B cell (primary cell): ENCODE measurements at regions not wholly inside any gene's neighbourhood (a gene's known extent, or its start where the extent isn't known, plus 50 kb on each side); places are given as distances from the start of the nearest gene placed in this dataset.

Experiments
- ATAC-seq: fragments of 200-7000 bp; cut with Tn5 transposase; one replicate; pipeline ENCODE4 v1.10.0; 2021; ENCODE audit warnings: low read depth, mild to moderate bottlenecking, moderate number of reproducible peaks, moderate library complexity
- CTCF ChIA-PET: fragments of 350-600 bp; sonication (Branson Sonifier 250); formaldehyde crosslinking; loops from one replicate; lab custom pipeline; 2021; ENCODE audit warnings: antibody characterized with exemption, inconsistent platforms; lab: Charles Lee
- POLR2A ChIA-PET: fragments of 350-600 bp; sonication (Branson Sonifier 250); formaldehyde crosslinking; loops from one replicate; lab custom pipeline; 2021; ENCODE audit warnings: antibody characterized with exemption; lab: Charles Lee
- DNase-seq: peaks from one replicate; pipeline ENCODE4 v3.0.0; 2013
- H2AFZ ChIP-seq: 2 replicates; pipeline ENCODE4 v1.6.1; 2012; ENCODE audit warnings: mild to moderate bottlenecking, low read depth, low read length; ENCODE audit not compliant: insufficient read depth, poor library complexity, severe bottlenecking
- H3K27ac ChIP-seq, 2 donors: 1 replicate in 1 of 2; 2 replicates in 1 of 2; pipeline ENCODE4 v1.5.1; 2012 to 2013; ENCODE audit warnings: low read length in 2 of 2, mild to moderate bottlenecking in 2 of 2, moderate library complexity in 1 of 2
- H3K27me3 ChIP-seq, 4 experiments: fragments of 200-600 bp in 1 of 4; sonication (generic) in 1 of 4; replicated peaks in 1 of 4; 1 replicate in 2 of 4; 2 replicates in 2 of 4; pipeline versions ENCODE4 v1.6.1 to v1.7.0; 2013 to 2016; ENCODE audit warnings: low read length in 3 of 4, mild to moderate bottlenecking in 2 of 4, mixed read lengths in 1 of 4, moderate library complexity in 1 of 4; ENCODE audit not compliant: insufficient read depth in 4 of 4, control insufficient read depth in 3 of 4; ENCODE audit errors: control extremely low read depth in 1 of 4
- H3K36me3 ChIP-seq, 2 experiments: replicated peaks in 1 of 2; 1 replicate in 1 of 2; 2 replicates in 1 of 2; pipeline versions ENCODE4 v1.6.1 to v1.7.1; 2013; ENCODE audit warnings: low read length in 1 of 2; ENCODE audit not compliant: insufficient read depth in 2 of 2, control insufficient read depth in 1 of 2; ENCODE audit errors: control extremely low read depth in 1 of 2, extremely low read depth in 1 of 2
- H3K4me1 ChIP-seq, 2 donors: fragments of 200-600 bp in 1 of 2; sonication (generic) in 1 of 2; 1 replicate in 1 of 2; 2 replicates in 1 of 2; pipeline versions ENCODE4 v1.5.1 to v1.6.1; 2013 to 2017; ENCODE audit warnings: low read length in 2 of 2; ENCODE audit not compliant: control insufficient read depth in 2 of 2, insufficient read depth in 2 of 2
- H3K4me2 ChIP-seq: replicated peaks from 2 replicates; pipeline ENCODE3; 2012; ENCODE audit warnings: mild to moderate bottlenecking, low read depth, low read length; ENCODE audit not compliant: poor library complexity, severe bottlenecking
- H3K4me3 ChIP-seq, 5 experiments: fragments of 200-600 bp in 1 of 5; sonication (generic) in 1 of 5; 1 replicate in 3 of 5; 2 replicates in 2 of 5; pipeline versions ENCODE4 v1.5.1 to v1.7.0; 2011 to 2016; ENCODE audit warnings: low read length in 4 of 5, mild to moderate bottlenecking in 4 of 5, low read depth in 2 of 5, control low read depth in 1 of 5, moderate library complexity in 1 of 5; ENCODE audit not compliant: insufficient read depth in 1 of 5; ENCODE audit errors: control extremely low read depth in 1 of 5, extremely low read depth in 1 of 5
- H3K79me2 ChIP-seq: fragments of 200-600 bp; sonication (generic); one replicate; pipeline ENCODE4 v1.6.0; 2016; ENCODE audit warnings: low read length; ENCODE audit not compliant: control insufficient read depth, insufficient read depth
- H3K9ac ChIP-seq: fragments of 200-600 bp; sonication (generic); 2 replicates; pipeline ENCODE4 v1.6.1; 2017; ENCODE audit warnings: mild to moderate bottlenecking, low read length, moderate library complexity
- H3K9me3 ChIP-seq, 3 donors: one replicate each; pipeline versions ENCODE4 v1.6.1 to v1.7.1; 2013; ENCODE audit warnings: low read length in 2 of 3; ENCODE audit not compliant: control insufficient read depth in 2 of 3, insufficient read depth in 1 of 3; ENCODE audit errors: control extremely low read depth in 1 of 3
- H4K20me1 ChIP-seq: 2 replicates; pipeline ENCODE4 v1.6.0; 2012; ENCODE audit warnings: mild to moderate bottlenecking, low read length; ENCODE audit not compliant: insufficient read depth, control insufficient read depth, poor library complexity, severe bottlenecking
- H3K27ac Mint-ChIP-seq: one replicate; pipeline ENCODE4 v1.8.0; 2021; ENCODE audit warnings: mixed read lengths
- H3K27me3 Mint-ChIP-seq: one replicate; pipeline ENCODE4 v1.8.0; 2021; ENCODE audit warnings: mixed read lengths
- H3K4me1 Mint-ChIP-seq: one replicate; pipeline ENCODE4 v1.8.0; 2021; ENCODE audit warnings: mixed read lengths
- H3K4me3 Mint-ChIP-seq: one replicate; pipeline ENCODE4 v1.8.0; 2021; ENCODE audit warnings: mixed read lengths
- H3K9me3 Mint-ChIP-seq: one replicate; pipeline ENCODE4 v1.8.0; 2022; ENCODE audit warnings: mixed read lengths; ENCODE audit not compliant: insufficient read depth
- EZH2 ChIP-seq: IDR thresholded peaks from 2 replicates; pipeline ENCODE4 v1.6.1; 2012; ENCODE audit warnings: borderline replicate concordance, low read depth, mild to moderate bottlenecking, moderate library complexity, low read length; ENCODE audit not compliant: insufficient read depth, poor library complexity, severe bottlenecking
- WGBS: methylation state at CpG from one replicate; pipeline ENCODE4 v1.1.5; 2013; ENCODE audit warnings: missing lambda C conversion rate; ENCODE audit not compliant: insufficient coverage; 5-methylcytosine and 5-hydroxymethylcytosine counted together
- intact Hi-C: fragments of 100-400 bp; cut with micrococcal nuclease; formaldehyde crosslinking; loops from one replicate; pipeline ENCODE4 v1.10.0; 2022
- TF ChIP-seq, protein P1 (sequence below): fragments of 200-600 bp; IDR thresholded peaks from one replicate; pipeline ENCODE4 v1.8.0; 2022; ENCODE audit warnings: antibody characterized with exemption, mild to moderate bottlenecking

DNA sequence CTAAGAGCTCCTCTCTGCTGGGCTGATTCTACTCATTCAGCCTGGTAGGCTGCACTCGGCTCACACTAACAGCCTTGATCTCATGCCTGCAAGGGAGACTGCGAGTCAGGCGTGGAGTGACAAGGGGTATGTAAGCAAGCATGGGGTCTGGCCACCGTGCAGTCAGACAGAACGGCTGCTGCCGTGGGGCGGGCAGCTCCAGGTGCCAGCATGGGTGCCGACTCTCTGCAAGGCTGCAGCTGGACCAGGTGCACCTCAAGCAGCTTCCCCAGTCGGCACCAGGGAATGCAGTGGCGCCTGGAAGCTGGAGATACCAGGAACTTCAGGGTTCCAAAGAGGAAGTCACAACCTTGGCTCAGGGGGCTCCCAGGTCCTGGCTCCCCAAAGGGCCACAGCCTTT is 892.3 kb downstream of the OLFM4 start:
- POLR2A ChIA-PET, result no interaction called here
- no peak for DNase-seq

DNA sequence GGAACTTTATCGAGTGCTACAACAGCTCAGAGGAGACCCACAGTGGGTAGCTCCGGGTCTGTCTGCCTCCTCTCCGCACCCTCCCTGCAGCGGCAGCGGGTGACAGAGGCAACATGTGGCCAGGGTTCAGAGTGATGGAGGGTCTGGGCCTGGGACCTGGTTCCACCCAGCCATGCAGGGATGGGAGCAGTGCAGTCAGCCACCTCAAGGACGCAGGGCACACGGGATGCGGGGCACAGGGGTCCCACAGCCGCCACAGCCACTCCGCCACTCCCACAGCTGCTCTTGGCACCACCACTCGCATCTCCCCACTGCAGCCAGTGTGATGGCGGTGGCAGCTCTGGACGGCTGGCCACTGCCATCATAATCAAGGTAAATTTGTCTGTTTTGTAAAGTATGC is 892.9 kb downstream of the OLFM4 start:
- H3K79me2 ChIP-seq, result no peaks in the 10 kb centered on the region
- Mint-ChIP-seq H3K4me3 (no peak overlapping the region), H3K27me3 (no peaks in the 10 kb centered on the region), H3K4me1 (no peaks in the 10 kb centered on the region), H3K9me3 (peaks cover 3% of the 10 kb centered on the region), H3K27ac (no peak overlapping the region)
- no peak for ATAC-seq
- no peak overlapping the region for H3K4me2 ChIP-seq
- DNase-seq, result no peak
- intact Hi-C loops, result no loop called here
- H3K4me1 ChIP-seq, result no peaks in the 10 kb centered on the region
- H2AFZ ChIP-seq, result no peak overlapping the region
- no peak overlapping the region for H3K27ac ChIP-seq
- CTCF ChIA-PET, result no interaction called here
- H3K9me3 ChIP-seq, result peaks cover 0 to 10% (median 0%) of the 10 kb centered on the region in 3 donors
- no peak overlapping the region for H3K4me3 ChIP-seq
- H3K27me3 ChIP-seq, result no peaks in the 10 kb centered on the region
- H3K9ac ChIP-seq, result no peak overlapping the region
- H4K20me1 ChIP-seq, result no peaks in the 10 kb centered on the region
- POLR2A ChIA-PET, result no interaction called here
- no peak for TF ChIP-seq EZH2
- TF ChIP-seq, protein P1, sequence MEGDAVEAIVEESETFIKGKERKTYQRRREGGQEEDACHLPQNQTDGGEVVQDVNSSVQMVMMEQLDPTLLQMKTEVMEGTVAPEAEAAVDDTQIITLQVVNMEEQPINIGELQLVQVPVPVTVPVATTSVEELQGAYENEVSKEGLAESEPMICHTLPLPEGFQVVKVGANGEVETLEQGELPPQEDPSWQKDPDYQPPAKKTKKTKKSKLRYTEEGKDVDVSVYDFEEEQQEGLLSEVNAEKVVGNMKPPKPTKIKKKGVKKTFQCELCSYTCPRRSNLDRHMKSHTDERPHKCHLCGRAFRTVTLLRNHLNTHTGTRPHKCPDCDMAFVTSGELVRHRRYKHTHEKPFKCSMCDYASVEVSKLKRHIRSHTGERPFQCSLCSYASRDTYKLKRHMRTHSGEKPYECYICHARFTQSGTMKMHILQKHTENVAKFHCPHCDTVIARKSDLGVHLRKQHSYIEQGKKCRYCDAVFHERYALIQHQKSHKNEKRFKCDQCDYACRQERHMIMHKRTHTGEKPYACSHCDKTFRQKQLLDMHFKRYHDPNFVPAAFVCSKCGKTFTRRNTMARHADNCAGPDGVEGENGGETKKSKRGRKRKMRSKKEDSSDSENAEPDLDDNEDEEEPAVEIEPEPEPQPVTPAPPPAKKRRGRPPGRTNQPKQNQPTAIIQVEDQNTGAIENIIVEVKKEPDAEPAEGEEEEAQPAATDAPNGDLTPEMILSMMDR, result no peak
- no peaks in the 10 kb centered on the region for H3K36me3 ChIP-seq
- WGBS, result 90% methylated on average over 9 of the region's 13 CpGs

More for the DNA sequence above, 892.3 kb downstream of the OLFM4 start:
- Histone ChIP-seq H3K27me3 (no peaks in the 10 kb centered on the region), H3K9ac (no peak overlapping the region), H3K4me2 (no peak overlapping the region), H4K20me1 (no peaks in the 10 kb centered on the region), H3K9me3 (peaks cover 0 to 10% (median 0%) of the 10 kb centered on the region in 3 donors), H3K36me3 (no peaks in the 10 kb centered on the region), H3K4me1 (no peaks in the 10 kb centered on the region), H3K4me3 (no peak overlapping the region), H2AFZ (no peak overlapping the region), H3K79me2 (no peaks in the 10 kb centered on the region), H3K27ac (no peak overlapping the region)
- TF ChIP-seq, protein P1, result no peak
- TF ChIP-seq EZH2, result no peak
- Mint-ChIP-seq H3K9me3 (peaks cover 3% of the 10 kb centered on the region), H3K4me3 (no peak overlapping the region), H3K4me1 (no peaks in the 10 kb centered on the region), H3K27me3 (no peaks in the 10 kb centered on the region), H3K27ac (no peak overlapping the region)
- ATAC-seq, result no peak
- intact Hi-C loops, result no loop called here
- 93% methylated on average over 10 of the region's 10 CpGs for WGBS
- CTCF ChIA-PET, result no interaction called here
